ENCODE measurements at regions not wholly inside any gene's neighbourhood (a gene's known extent, or its start where the extent isn't known, plus 50 kb on each side); places are given as distances from the start of the nearest gene placed in this dataset.

- Mint-ChIP-seq H3K27ac (no peak overlapping the region), H3K4me3 (no peak overlapping the region), H3K36me3 (ENCODE audit: low read depth) (no peaks in the 10 kb centered on the region), H3K27me3 (ENCODE audit: low read depth) (peaks cover 4% of the 10 kb centered on the region), H3K9me3 (peaks cover 35% of the 10 kb centered on the region), H3K4me1 (no peaks in the 10 kb centered on the region)
- no peak for TF ChIP-seq CTCF (IDR thresholded peaks at IDR 0.05; ENCODE audit: unreplicated experiment in 3 of 3)
Observed at GRCh38 chr22:47580121-47580520, 817.7 kb downstream of the TBC1D22A start.

GRCh38 chr22:47576908-47577307, 814.5 kb downstream of the TBC1D22A start:
- no peaks in the 10 kb centered on the region for H3K36me3 Mint-ChIP-seq (ENCODE audit: low read depth)

GRCh38 chr22:47575291-47575690, 812.8 kb downstream of the TBC1D22A start:
- Mint-ChIP-seq H3K27ac (no peak overlapping the region), H3K4me1 (no peaks in the 10 kb centered on the region), H3K4me3 (no peak overlapping the region), H3K27me3 (ENCODE audit: low read depth) (peaks cover 14% of the 10 kb centered on the region), H3K9me3 (peaks cover 33% of the 10 kb centered on the region), H3K36me3 (ENCODE audit: low read depth) (no peaks in the 10 kb centered on the region)
- no peak for TF ChIP-seq CTCF (IDR thresholded peaks at IDR 0.05; ENCODE audit: unreplicated experiment in 3 of 3)

More at GRCh38 chr22:47576908-47577307, 814.5 kb downstream of the TBC1D22A start:
- Mint-ChIP-seq H3K4me3 (no peak overlapping the region), H3K9me3 (peaks cover 37% of the 10 kb centered on the region), H3K4me1 (no peaks in the 10 kb centered on the region), H3K27ac (no peak overlapping the region), H3K27me3 (ENCODE audit: low read depth) (peaks cover 10% of the 10 kb centered on the region)
- TF ChIP-seq CTCF (IDR thresholded peaks at IDR 0.05; ENCODE audit: unreplicated experiment in 3 of 3), result no peak

- no peaks in the 10 kb centered on the region for H3K36me3 Mint-ChIP-seq (ENCODE audit: low read depth)
- H3K27ac Mint-ChIP-seq, result no peak overlapping the region
- H3K27me3 Mint-ChIP-seq (ENCODE audit: low read depth), result peaks cover 14% of the 10 kb centered on the region
- no peak for TF ChIP-seq CTCF (IDR thresholded peaks at IDR 0.05; ENCODE audit: unreplicated experiment in 3 of 3)
- peaks cover 30% of the 10 kb centered on the region for H3K9me3 Mint-ChIP-seq
- H3K4me3 Mint-ChIP-seq, result no peak overlapping the region
- no peaks in the 10 kb centered on the region for H3K4me1 Mint-ChIP-seq
Observed at GRCh38 chr22:47574556-47574955, 812.1 kb downstream of the TBC1D22A start.

- no peak overlapping the region for H3K27ac Mint-ChIP-seq
- peaks cover 26% of the 10 kb centered on the region for H3K9me3 Mint-ChIP-seq
- no peak for TF ChIP-seq CTCF (IDR thresholded peaks at IDR 0.05; ENCODE audit: unreplicated experiment in 3 of 3)
- H3K4me3 Mint-ChIP-seq, result no peak overlapping the region
- H3K27me3 Mint-ChIP-seq (ENCODE audit: low read depth), result peaks cover 9% of the 10 kb centered on the region
- H3K4me1 Mint-ChIP-seq, result no peaks in the 10 kb centered on the region
- H3K36me3 Mint-ChIP-seq (ENCODE audit: low read depth), result no peaks in the 10 kb centered on the region
Observed at GRCh38 chr22:47573141-47573540, 810.7 kb downstream of the TBC1D22A start.

- H3K9me3 Mint-ChIP-seq, result peaks cover 26% of the 10 kb centered on the region
- no peaks in the 10 kb centered on the region for H3K36me3 Mint-ChIP-seq (ENCODE audit: low read depth)
- H3K4me3 Mint-ChIP-seq, result no peak overlapping the region
- H3K4me1 Mint-ChIP-seq, result no peaks in the 10 kb centered on the region
- H3K27ac Mint-ChIP-seq, result no peak overlapping the region
- TF ChIP-seq CTCF (IDR thresholded peaks at IDR 0.05; ENCODE audit: unreplicated experiment in 3 of 3), result no peak
- peaks cover 9% of the 10 kb centered on the region for H3K27me3 Mint-ChIP-seq (ENCODE audit: low read depth)
Observed at GRCh38 chr22:47572443-47572842, 810.0 kb downstream of the TBC1D22A start.

All from nephron (organoid).